BE2C (cell line): ENCODE measurements at regions not wholly inside any gene's neighbourhood (a gene's known extent, or its start where the extent isn't known, plus 50 kb on each side); places are given as distances from the start of the nearest gene placed in this dataset.

Source experiments
- DNase-seq: peaks from one replicate; pipeline ENCODE4 v3.0.0-alpha.2; 2020
- H3K27me3 ChIP-seq: fragments of 250-450 bp; sonication (Bioruptor Pico); 2 replicates; pipeline ENCODE4 v1.5.1; 2020; ENCODE audit warnings: mild to moderate bottlenecking
- H3K36me3 ChIP-seq: fragments of 250-450 bp; sonication (Bioruptor Pico); 2 replicates; pipeline ENCODE4 v1.5.1; 2020; ENCODE audit warnings: mild to moderate bottlenecking
- H3K4me1 ChIP-seq: fragments of 250-450 bp; sonication (Bioruptor Pico); 2 replicates; pipeline ENCODE4 v1.5.1; 2020
- H3K4me3 ChIP-seq: 2 replicates; pipeline ENCODE4 v1.5.1; 2011; ENCODE audit warnings: low read depth, low read length
- H3K9me3 ChIP-seq: fragments of 250-450 bp; sonication (Bioruptor Pico); 2 replicates; pipeline ENCODE4 v1.5.1; 2020
- TF ChIP-seq, protein P1 (sequence below): IDR thresholded peaks from 2 replicates; pipeline ENCODE4 v1.5.1; 2012; ENCODE audit warnings: mild to moderate bottlenecking, low read depth, low read length

DNA sequence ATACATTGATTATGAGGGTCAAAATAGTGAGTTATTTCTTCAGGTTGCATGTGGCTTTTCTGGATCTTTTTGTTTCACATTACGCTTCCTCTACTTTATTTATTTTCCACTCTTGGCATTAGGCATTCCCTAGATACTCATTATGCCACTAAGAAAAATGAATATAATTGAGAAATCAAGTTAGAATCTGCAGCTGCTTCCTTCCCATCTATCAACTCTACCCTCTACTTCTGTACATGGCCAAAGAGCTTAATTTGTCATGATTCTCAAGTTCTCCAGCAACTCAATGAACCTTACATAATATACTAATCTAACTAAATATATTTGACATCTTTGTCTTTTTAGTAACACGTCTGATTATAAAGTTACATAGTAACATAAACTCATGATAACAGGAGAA, 598.1 kb upstream of the LRRTM4 start:
- H3K4me1 ChIP-seq = no peaks in the 10 kb centered on the region
- H3K4me3 ChIP-seq = no peak overlapping the region
- DNase-seq = no peak
- no peaks in the 10 kb centered on the region for H3K27me3 ChIP-seq
- H3K9me3 ChIP-seq = no peaks in the 10 kb centered on the region
- H3K36me3 ChIP-seq = no peaks in the 10 kb centered on the region
- TF ChIP-seq, protein P1, sequence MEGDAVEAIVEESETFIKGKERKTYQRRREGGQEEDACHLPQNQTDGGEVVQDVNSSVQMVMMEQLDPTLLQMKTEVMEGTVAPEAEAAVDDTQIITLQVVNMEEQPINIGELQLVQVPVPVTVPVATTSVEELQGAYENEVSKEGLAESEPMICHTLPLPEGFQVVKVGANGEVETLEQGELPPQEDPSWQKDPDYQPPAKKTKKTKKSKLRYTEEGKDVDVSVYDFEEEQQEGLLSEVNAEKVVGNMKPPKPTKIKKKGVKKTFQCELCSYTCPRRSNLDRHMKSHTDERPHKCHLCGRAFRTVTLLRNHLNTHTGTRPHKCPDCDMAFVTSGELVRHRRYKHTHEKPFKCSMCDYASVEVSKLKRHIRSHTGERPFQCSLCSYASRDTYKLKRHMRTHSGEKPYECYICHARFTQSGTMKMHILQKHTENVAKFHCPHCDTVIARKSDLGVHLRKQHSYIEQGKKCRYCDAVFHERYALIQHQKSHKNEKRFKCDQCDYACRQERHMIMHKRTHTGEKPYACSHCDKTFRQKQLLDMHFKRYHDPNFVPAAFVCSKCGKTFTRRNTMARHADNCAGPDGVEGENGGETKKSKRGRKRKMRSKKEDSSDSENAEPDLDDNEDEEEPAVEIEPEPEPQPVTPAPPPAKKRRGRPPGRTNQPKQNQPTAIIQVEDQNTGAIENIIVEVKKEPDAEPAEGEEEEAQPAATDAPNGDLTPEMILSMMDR = no peak

DNA sequence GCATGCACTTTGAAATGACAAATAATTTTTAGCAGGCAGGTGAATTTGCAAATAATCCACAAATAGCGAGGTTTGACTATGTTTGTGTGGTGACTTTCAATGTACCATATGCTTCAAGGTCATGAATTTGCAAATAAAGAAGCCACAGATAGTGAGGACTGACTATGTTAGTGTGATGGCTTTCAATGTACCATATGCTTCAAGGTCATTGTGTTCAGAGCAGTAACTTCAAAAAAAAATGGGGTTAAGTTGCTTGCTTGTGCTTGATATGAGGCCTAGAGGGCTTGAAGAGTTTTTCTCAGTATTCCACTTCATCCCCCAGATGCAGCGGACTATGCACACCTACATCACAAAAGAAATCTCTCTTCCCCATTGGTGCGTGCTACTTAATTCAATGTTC, 602.9 kb upstream of the LRRTM4 start:
- H3K36me3 ChIP-seq = no peaks in the 10 kb centered on the region
- no peak for DNase-seq
- TF ChIP-seq, protein P1 = no peak
- H3K4me3 ChIP-seq = no peak overlapping the region
- no peaks in the 10 kb centered on the region for H3K4me1 ChIP-seq
- no peaks in the 10 kb centered on the region for H3K9me3 ChIP-seq
- no peaks in the 10 kb centered on the region for H3K27me3 ChIP-seq

DNA sequence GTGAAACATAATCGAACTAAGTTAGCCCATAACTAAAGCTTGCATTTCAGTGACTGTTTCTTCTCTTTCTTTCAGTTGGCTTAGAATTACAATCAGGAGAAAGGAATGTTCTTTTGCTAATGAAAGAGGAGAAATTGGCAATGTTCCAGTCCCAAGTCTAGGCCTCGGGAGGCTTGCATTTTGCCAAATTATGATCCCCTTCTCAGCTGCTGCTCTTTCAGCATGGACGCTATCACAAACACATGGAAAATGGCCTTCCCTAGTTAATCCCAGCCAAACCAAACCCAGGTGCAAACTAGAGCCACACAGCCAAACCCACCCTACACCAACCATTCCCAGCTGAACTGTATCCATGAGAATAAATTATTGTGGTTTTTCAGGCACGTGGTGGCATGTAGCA, 605.2 kb upstream of the LRRTM4 start:
- DNase-seq = no peak
- H3K27me3 ChIP-seq = no peaks in the 10 kb centered on the region
- TF ChIP-seq, protein P1 = no peak

DNA sequence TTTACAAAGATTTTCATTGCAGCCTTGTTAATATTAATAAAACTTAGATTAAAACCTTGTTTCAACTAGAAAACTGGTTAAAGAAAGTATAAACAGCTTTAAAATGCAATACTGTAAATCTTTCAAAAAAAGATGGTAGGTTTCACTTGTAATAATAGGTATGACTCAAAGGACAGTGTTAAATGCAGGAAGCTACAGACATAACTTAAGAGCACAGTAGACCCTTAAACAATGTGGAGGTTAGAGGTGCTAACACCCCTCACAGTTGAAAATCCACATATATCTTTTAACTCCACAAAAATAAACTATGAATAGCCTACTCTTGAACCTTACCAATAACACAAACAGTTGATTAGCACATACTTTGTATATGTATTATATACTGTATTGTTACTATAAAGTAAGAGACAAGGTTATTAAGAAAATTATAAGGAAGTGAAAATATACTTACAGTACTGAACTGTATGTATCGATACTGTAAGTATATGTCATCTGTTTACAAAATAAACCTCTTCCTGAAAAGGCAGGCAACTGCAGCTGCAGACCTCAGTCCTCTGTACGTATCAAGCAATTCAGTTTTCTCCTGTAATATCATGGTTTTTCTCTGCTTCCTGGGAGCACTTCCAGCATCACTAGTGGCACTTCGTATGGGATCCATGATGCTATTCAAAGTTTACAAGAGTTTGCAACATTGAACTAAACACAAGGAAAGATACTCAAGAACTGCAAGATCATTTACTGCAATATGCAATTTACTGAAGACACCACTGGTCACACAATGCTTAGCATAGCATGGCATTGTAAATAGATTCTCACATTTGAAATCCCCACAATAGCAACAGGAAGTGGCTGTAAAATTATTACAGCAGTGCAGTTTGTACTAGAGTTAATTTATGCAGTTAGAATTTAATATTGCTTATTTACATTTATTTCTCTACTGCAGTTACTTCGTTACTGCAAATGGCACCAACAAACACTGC, 610.5 kb upstream of the LRRTM4 start:
- TF ChIP-seq, protein P1 = no peak
- DNase-seq = no peak
- Histone ChIP-seq H3K36me3 (no peaks in the 10 kb centered on the region), H3K27me3 (no peaks in the 10 kb centered on the region), H3K4me3 (no peak overlapping the region), H3K4me1 (no peaks in the 10 kb centered on the region), H3K9me3 (no peaks in the 10 kb centered on the region)

More for the DNA sequence above, 605.2 kb upstream of the LRRTM4 start:
- H3K4me3 ChIP-seq = no peak overlapping the region
- no peaks in the 10 kb centered on the region for H3K9me3 ChIP-seq
- H3K4me1 ChIP-seq = no peaks in the 10 kb centered on the region
- H3K36me3 ChIP-seq = no peaks in the 10 kb centered on the region

DNA sequence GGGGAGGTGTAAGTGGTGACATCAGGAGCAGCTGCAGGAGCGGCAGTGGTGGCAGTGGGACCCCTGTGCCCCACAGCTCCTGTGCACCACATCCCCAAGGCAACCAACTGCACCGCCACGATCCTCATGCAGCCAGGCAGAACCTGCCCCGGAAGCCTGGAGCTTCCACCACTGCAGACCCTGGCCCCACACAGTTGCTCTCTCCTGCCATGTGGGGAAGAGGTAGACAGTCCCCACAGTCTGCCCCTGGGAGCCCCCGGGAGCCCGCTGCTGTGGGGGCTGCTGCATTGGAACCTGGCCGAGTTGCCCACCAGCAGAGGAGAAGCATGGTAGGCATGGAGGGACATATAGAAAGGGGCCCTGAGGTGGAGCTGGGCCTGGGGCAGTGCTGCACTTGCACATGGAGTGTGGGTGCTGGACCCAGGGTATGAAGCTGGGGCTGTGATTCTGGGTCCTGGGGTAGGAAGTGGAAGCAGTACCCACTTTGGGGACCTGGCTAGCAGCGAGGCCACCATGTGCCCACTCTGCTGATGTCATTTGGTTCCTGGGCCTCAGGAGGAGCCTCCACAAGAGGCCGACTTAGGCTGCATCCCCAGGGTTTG, 623.3 kb upstream of the LRRTM4 start:
- Histone ChIP-seq H3K4me1 (no peaks in the 10 kb centered on the region), H3K4me3 (no peak overlapping the region), H3K27me3 (no peaks in the 10 kb centered on the region), H3K36me3 (no peaks in the 10 kb centered on the region), H3K9me3 (no peaks in the 10 kb centered on the region)
- DNase-seq = no peak
- TF ChIP-seq, protein P1 = no peak
